ENCODE measurements at regions not wholly inside any gene's neighbourhood (a gene's known extent, or its start where the extent isn't known, plus 50 kb on each side); places are given as distances from the start of the nearest gene placed in this dataset.

DNA sequence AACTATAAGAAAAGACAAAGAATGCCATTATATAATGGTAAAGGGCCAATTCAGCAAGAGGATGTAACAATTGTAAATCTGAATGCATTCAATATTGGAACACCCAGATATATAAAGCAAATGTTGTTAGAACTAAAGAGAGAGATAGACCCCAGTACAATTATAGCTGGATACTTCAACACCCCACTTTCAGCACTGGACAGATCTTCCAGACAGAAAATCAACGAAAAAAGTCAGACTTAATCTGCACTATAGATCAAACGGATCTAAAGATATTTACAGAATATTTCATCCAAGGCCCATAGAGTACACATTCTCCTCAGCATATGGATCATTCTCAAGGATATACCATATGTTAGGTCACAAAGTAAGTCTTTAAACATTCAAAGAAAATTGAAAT, 194.6 kb upstream of the DACH1 start:
- TF ChIP-seq, protein P1, sequence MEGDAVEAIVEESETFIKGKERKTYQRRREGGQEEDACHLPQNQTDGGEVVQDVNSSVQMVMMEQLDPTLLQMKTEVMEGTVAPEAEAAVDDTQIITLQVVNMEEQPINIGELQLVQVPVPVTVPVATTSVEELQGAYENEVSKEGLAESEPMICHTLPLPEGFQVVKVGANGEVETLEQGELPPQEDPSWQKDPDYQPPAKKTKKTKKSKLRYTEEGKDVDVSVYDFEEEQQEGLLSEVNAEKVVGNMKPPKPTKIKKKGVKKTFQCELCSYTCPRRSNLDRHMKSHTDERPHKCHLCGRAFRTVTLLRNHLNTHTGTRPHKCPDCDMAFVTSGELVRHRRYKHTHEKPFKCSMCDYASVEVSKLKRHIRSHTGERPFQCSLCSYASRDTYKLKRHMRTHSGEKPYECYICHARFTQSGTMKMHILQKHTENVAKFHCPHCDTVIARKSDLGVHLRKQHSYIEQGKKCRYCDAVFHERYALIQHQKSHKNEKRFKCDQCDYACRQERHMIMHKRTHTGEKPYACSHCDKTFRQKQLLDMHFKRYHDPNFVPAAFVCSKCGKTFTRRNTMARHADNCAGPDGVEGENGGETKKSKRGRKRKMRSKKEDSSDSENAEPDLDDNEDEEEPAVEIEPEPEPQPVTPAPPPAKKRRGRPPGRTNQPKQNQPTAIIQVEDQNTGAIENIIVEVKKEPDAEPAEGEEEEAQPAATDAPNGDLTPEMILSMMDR (IDR thresholded peaks at IDR 0.05), result no peak
- TF ChIP-seq POLR2A (IDR thresholded peaks at IDR 0.05) (no peak), EP300 (IDR thresholded peaks at IDR 0.05) (no peak)
- DNase-seq, result no peak
- Histone ChIP-seq H3K27me3 (no peaks in the 10 kb centered on the region), H3K36me3 (no peaks in the 10 kb centered on the region), H3K4me3 (no peak overlapping the region), H3K9me3 (no peaks in the 10 kb centered on the region), H3K27ac (no peak overlapping the region), H3K4me1 (ENCODE audit: insufficient read depth) (no peaks in the 10 kb centered on the region)
- intact Hi-C loops (cut with DNase I), result no loop called here
- WGBS, 3 donors, result 67 to 74% (median 68%) methylated on average over 2 of the region's 2 CpGs

DNA sequence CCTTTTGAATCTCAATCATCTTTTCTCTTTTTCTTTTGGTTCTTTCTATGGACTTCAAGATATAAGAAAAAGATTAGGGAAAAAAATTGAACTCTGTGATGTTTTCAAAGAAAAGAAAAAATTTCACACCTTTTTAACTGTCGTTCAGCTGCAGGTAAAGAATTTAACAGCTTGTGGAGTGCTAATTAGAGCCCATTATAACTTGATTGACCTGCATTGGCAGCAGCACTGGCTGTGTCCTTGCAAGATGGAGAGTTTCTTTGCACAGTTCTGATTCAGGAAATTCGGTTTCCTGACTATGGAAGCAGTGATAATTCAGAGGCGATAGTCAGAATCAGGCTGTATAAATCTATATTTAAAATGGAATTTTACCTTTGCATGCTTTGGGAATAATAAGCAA, 183.2 kb upstream of the DACH1 start:
- no peak overlapping the region for H3K4me3 ChIP-seq
- no peaks in the 10 kb centered on the region for H3K4me1 ChIP-seq (ENCODE audit: insufficient read depth)
- TF ChIP-seq, protein P1 (IDR thresholded peaks at IDR 0.05), result no peak
- TF ChIP-seq POLR2A (IDR thresholded peaks at IDR 0.05) (no peak), EP300 (IDR thresholded peaks at IDR 0.05) (no peak)
- intact Hi-C loops (cut with DNase I), result no loop called here
- H3K27ac ChIP-seq, result no peak overlapping the region
- 57 to 67% (median 61%) methylated on average over 3 of the region's 3 CpGs for WGBS, 3 donors
- no peak for DNase-seq
- H3K27me3 ChIP-seq, result no peaks in the 10 kb centered on the region
- no peaks in the 10 kb centered on the region for H3K9me3 ChIP-seq
- no peaks in the 10 kb centered on the region for H3K36me3 ChIP-seq

DNA sequence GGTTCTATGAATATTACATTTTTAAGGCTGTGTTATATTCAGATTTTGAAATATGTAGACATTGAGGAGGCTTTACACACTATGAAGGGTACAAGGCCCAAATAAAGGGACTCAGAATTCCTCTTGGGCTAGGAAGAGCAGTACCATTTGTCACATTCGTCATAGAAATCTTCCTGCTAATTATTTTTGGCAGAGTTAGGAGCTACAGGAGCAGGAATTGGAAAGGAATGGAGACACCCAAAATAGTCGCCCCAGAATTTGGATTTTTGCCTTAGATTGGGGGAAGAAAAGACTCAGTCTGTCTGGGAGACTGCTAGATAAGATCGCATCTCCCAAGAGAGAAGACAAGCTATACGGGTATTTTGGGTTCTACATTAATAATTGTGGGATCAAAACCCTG, 176.4 kb upstream of the DACH1 start:
- H3K9me3 ChIP-seq, result no peaks in the 10 kb centered on the region
- no peak overlapping the region for H3K4me3 ChIP-seq
- no peaks in the 10 kb centered on the region for H3K36me3 ChIP-seq
- TF ChIP-seq, protein P1 (IDR thresholded peaks at IDR 0.05), result no peak
- TF ChIP-seq POLR2A (IDR thresholded peaks at IDR 0.05), result no peak
- TF ChIP-seq EP300 (IDR thresholded peaks at IDR 0.05), result no peak
- WGBS, 3 donors, result 75 to 84% (median 79%) methylated on average over 4 of the region's 4 CpGs
- no peak overlapping the region for H3K27ac ChIP-seq
- intact Hi-C loops (cut with DNase I), result no loop called here
- DNase-seq, result no peak
- no peaks in the 10 kb centered on the region for H3K27me3 ChIP-seq
- no peaks in the 10 kb centered on the region for H3K4me1 ChIP-seq (ENCODE audit: insufficient read depth)

DNA sequence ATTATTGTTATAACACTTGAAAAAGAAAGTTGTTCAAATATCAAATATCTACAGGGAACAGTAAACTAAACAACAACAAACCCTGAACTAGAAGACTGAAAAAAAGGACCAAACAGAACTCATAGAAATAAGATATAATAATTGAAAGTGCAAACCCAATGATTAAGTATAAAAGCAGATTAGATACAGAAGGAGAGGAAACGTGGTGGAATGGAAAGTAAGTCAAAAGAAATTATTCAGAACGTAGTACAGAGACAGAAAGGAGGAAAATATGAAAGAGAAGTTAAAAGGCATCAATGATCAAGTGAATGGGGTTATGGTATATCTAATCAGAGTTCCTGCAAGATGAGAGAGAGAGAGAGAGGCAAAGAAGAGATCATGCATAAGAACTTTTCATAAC, 174.2 kb upstream of the DACH1 start:
- Histone ChIP-seq H3K9me3 (no peaks in the 10 kb centered on the region), H3K27ac (no peak overlapping the region), H3K27me3 (no peaks in the 10 kb centered on the region), H3K4me3 (no peak overlapping the region), H3K36me3 (no peaks in the 10 kb centered on the region), H3K4me1 (ENCODE audit: insufficient read depth) (no peaks in the 10 kb centered on the region)
- WGBS, 3 donors, result 72 to 83% (median 73%) methylated on average over 2 of the region's 2 CpGs
- intact Hi-C loops (cut with DNase I), result no loop called here
- TF ChIP-seq EP300 (IDR thresholded peaks at IDR 0.05) (no peak), POLR2A (IDR thresholded peaks at IDR 0.05) (no peak)
- TF ChIP-seq, protein P1 (IDR thresholded peaks at IDR 0.05), result no peak
- DNase-seq, result no peak

DNA sequence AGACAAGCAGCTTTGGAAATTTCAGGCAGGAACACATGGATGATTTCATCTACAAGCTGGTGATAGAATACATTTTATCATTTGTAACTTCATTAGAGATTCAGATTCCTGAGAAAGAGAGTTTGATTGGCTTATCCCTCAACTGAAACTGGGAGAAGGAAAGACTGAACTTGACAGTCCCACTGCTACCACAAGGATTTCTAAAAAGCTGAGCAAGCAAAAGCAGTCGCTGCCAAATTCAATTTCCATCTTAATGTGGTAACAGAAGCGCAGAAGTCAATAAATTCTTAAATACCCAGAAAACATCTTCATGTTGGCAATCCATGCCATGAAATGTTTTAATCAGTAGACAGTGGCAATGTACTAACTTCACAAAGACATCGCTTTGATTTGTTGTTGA, 172.1 kb upstream of the DACH1 start:
- intact Hi-C loops (cut with DNase I), result no loop called here
- no peak overlapping the region for H3K27ac ChIP-seq
- no peaks in the 10 kb centered on the region for H3K9me3 ChIP-seq
- no peaks in the 10 kb centered on the region for H3K27me3 ChIP-seq
- 91 to 96% (median 93%) methylated on average over 3 of the region's 3 CpGs for WGBS, 3 donors
- no peaks in the 10 kb centered on the region for H3K36me3 ChIP-seq
- TF ChIP-seq EP300 (IDR thresholded peaks at IDR 0.05) (no peak), POLR2A (IDR thresholded peaks at IDR 0.05) (no peak)
- TF ChIP-seq, protein P1 (IDR thresholded peaks at IDR 0.05), result no peak
- DNase-seq, result no peak
- no peaks in the 10 kb centered on the region for H3K4me1 ChIP-seq (ENCODE audit: insufficient read depth)
- H3K4me3 ChIP-seq, result no peak overlapping the region

Measured in ovary (tissue), 7 donors.